ENCODE measurements at regions not wholly inside any gene's neighbourhood (a gene's known extent, or its start where the extent isn't known, plus 50 kb on each side); places are given as distances from the start of the nearest gene placed in this dataset.

DNA sequence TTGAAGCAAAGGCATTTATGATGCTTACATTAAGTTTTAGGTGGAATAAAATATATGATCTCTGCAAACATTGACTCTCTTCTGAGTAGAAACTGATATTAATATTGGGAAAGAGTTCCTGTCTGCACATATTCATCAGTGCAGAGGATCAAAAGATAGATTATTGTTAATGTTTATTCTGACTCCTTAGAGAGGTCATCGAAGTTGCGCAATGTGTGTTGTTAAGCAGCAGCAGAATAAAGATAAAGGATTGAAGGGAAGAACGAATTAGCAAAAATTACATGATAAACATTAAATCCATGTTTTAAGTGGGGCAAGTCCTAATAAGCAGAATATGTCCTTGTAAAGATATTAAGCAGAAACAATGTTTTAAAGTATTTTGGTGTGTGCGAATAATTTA is 72.6 kb upstream of the MBNL3 start:
- WGBS, 4 donors, result 82 to 97% (median 87%) methylated on average over 4 of the region's 4 CpGs
- ATAC-seq (no peak), DNase-seq (no peak)
- Histone ChIP-seq H3K4me1 (no peaks in the 10 kb centered on the region), H3K27ac (no peak overlapping the region), H3K9me3 (no peaks in the 10 kb centered on the region), H3K4me3 (no peak overlapping the region), H3K36me3 (no peaks in the 10 kb centered on the region), H3K27me3 (peaks cover 0 to 26% (median 0%) of the 10 kb centered on the region in 9 donors)
- intact Hi-C loops (cut with DNase I), result no loop called here
- TF ChIP-seq, protein P1, sequence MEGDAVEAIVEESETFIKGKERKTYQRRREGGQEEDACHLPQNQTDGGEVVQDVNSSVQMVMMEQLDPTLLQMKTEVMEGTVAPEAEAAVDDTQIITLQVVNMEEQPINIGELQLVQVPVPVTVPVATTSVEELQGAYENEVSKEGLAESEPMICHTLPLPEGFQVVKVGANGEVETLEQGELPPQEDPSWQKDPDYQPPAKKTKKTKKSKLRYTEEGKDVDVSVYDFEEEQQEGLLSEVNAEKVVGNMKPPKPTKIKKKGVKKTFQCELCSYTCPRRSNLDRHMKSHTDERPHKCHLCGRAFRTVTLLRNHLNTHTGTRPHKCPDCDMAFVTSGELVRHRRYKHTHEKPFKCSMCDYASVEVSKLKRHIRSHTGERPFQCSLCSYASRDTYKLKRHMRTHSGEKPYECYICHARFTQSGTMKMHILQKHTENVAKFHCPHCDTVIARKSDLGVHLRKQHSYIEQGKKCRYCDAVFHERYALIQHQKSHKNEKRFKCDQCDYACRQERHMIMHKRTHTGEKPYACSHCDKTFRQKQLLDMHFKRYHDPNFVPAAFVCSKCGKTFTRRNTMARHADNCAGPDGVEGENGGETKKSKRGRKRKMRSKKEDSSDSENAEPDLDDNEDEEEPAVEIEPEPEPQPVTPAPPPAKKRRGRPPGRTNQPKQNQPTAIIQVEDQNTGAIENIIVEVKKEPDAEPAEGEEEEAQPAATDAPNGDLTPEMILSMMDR (IDR thresholded peaks at IDR 0.05), result no peak
- TF ChIP-seq POLR2A (IDR thresholded peaks at IDR 0.05), result no peak

DNA sequence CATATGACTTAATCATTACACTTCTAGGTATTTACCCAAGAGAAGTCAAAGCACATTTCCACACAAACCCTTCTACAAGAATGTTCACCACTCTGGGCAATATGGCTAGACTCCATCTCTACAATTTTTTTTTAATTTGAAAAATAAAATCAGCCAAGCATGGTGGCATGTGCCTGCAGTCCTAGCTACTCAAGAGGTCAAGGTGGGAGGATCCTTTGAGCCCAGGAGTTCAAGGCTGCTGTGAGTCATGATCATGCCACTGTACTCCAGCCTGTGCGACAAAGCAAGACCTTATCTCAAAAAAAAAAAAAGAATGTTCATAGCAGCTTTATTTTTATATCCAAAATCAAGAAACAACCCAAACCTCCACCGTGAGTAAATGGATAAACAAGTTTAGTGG is 70.3 kb upstream of the MBNL3 start:
- H3K4me1 ChIP-seq, result no peaks in the 10 kb centered on the region
- H3K4me3 ChIP-seq, result no peak overlapping the region
- ATAC-seq (no peak), DNase-seq (no peak)
- peaks cover 0 to 32% (median 0%) of the 10 kb centered on the region in 9 donors for H3K27me3 ChIP-seq
- no peak overlapping the region for H3K27ac ChIP-seq
- intact Hi-C loops (cut with DNase I), result no loop called here
- TF ChIP-seq, protein P1 (IDR thresholded peaks at IDR 0.05), result no peak
- no peak for TF ChIP-seq POLR2A (IDR thresholded peaks at IDR 0.05)
- 59 to 80% (median 75%) methylated on average over 2 of the region's 2 CpGs for WGBS, 4 donors
- no peaks in the 10 kb centered on the region for H3K36me3 ChIP-seq
- H3K9me3 ChIP-seq, result no peaks in the 10 kb centered on the region

DNA sequence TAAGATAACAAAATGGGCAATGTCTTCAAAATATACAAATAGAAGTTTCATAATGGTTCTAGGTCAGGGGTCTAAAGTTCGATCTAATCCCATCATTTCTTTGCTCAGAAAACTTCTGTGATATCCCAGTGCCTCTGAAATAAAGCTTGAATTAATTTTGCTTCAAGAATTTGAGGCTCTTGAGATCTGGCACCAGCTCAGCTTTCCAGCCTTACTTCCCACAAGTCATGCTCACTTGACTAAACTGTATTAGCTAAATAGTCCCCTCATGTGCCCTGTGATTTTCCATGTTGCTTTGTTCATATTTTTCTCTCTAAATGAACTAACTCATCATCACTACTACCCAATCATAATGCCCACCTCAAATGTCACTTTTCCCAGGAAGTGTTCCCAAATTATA is 50.8 kb upstream of the MBNL3 start:
- no peak overlapping the region for H3K27ac ChIP-seq
- WGBS, 4 donors, result 60 to 100% (median 80%) methylated on average over 1 of the region's 1 CpG
- H3K4me3 ChIP-seq, result no peak overlapping the region
- DNase-seq, result no peak
- no peaks in the 10 kb centered on the region for H3K4me1 ChIP-seq
- TF ChIP-seq POLR2A (IDR thresholded peaks at IDR 0.05), result no peak
- TF ChIP-seq, protein P1 (IDR thresholded peaks at IDR 0.05), result no peak
- intact Hi-C loops (cut with DNase I), result loop anchor here in 1 of 10 donors (10.0 kb wide), 1 partner anchor 795 kb away; no protein-coding TSS in a partner anchor
- ATAC-seq, result no peak
- peaks cover 0 to 10% (median 0%) of the 10 kb centered on the region in 9 donors for H3K27me3 ChIP-seq
- H3K9me3 ChIP-seq, result no peaks in the 10 kb centered on the region
- H3K36me3 ChIP-seq, result no peaks in the 10 kb centered on the region
